Lower lobe of right lung (tissue), 2 donors: ENCODE measurements at regions not wholly inside any gene's neighbourhood (a gene's known extent, or its start where the extent isn't known, plus 50 kb on each side); places are given as distances from the start of the nearest gene placed in this dataset.

ENCODE experiments used
- ATAC-seq, 2 donors: fragments of 200-7000 bp; cut with Tn5 transposase; one replicate each; pipeline ENCODE4 v1.9.1; 2020 to 2022; ENCODE audit warnings: mild to moderate bottlenecking in 2 of 2, moderate library complexity in 2 of 2
- DNase-seq: peaks from one replicate; pipeline ENCODE4 v3.0.0-alpha.2; 2020
- H3K27ac ChIP-seq: fragments of 200-600 bp; one replicate; pipeline ENCODE4 v1.8.0; 2022
- H3K27me3 ChIP-seq: fragments of 200-600 bp; one replicate; pipeline ENCODE4 v1.8.0; 2022; ENCODE audit warnings: low read depth
- H3K36me3 ChIP-seq: fragments of 200-600 bp; one replicate; pipeline ENCODE4 v1.8.0; 2022; ENCODE audit warnings: mild to moderate bottlenecking
- H3K4me1 ChIP-seq: fragments of 200-600 bp; one replicate; pipeline ENCODE4 v1.8.0; 2022
- H3K4me3 ChIP-seq: fragments of 200-600 bp; one replicate; pipeline ENCODE4 v1.8.0; 2022; ENCODE audit warnings: mild to moderate bottlenecking
- H3K9me3 ChIP-seq: fragments of 200-600 bp; one replicate; pipeline ENCODE4 v1.8.0; 2022
- intact Hi-C: fragments of 100-400 bp; cut with DNase I; formaldehyde crosslinking; loops from one replicate; pipeline ENCODE4 v1.11.0; 2022
- TF ChIP-seq, protein P1 (sequence below): fragments of 200-600 bp; IDR thresholded peaks from one replicate; pipeline ENCODE4 v1.8.0; 2022; ENCODE audit warnings: antibody characterized with exemption, mild to moderate bottlenecking
- donor health status: DM: no; HTN: yes; CAD: no; lungs with severe emphysema.

DNA sequence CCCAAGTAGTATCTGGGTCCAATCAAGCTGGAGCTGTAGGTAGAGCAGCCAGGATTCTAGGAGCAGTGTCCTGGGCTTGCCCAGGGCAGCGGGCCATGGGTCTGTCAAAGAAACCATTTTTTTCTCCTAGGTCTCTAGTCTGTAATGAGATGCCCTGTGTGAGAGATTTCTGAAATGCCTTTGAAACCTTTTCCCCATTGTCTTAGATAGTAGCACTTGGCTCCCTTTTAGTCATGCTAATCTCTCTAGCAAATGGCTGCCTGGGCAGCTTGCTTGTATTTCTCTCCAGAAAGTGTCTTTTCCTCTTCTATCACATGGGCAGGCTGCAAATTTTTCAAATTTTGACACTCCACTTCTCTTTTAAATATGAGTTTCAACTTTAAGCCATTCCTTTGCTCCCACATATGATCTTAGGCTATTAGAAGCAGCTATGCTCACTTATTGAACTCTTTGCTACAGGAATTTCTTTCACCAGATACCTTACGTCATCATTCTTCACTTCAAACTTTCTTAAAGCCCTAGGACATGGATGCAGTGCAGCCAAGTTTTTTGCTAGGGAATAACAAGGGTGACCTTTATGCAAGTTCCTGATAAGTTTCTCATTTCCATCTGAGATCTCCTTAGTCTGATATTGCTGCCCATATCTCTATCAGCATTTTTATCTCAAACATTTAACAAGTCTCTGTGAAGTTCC lies 890.2 kb upstream of the VRK2 start:
- Histone ChIP-seq H3K36me3 (no peaks in the 10 kb centered on the region), H3K27me3 (no peaks in the 10 kb centered on the region), H3K27ac (no peak overlapping the region), H3K9me3 (no peaks in the 10 kb centered on the region), H3K4me1 (no peaks in the 10 kb centered on the region), H3K4me3 (no peak overlapping the region)
- no peak for DNase-seq
- TF ChIP-seq, protein P1, sequence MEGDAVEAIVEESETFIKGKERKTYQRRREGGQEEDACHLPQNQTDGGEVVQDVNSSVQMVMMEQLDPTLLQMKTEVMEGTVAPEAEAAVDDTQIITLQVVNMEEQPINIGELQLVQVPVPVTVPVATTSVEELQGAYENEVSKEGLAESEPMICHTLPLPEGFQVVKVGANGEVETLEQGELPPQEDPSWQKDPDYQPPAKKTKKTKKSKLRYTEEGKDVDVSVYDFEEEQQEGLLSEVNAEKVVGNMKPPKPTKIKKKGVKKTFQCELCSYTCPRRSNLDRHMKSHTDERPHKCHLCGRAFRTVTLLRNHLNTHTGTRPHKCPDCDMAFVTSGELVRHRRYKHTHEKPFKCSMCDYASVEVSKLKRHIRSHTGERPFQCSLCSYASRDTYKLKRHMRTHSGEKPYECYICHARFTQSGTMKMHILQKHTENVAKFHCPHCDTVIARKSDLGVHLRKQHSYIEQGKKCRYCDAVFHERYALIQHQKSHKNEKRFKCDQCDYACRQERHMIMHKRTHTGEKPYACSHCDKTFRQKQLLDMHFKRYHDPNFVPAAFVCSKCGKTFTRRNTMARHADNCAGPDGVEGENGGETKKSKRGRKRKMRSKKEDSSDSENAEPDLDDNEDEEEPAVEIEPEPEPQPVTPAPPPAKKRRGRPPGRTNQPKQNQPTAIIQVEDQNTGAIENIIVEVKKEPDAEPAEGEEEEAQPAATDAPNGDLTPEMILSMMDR, result no peak
- intact Hi-C loops, result no loop called here
- ATAC-seq, result no peak

DNA sequence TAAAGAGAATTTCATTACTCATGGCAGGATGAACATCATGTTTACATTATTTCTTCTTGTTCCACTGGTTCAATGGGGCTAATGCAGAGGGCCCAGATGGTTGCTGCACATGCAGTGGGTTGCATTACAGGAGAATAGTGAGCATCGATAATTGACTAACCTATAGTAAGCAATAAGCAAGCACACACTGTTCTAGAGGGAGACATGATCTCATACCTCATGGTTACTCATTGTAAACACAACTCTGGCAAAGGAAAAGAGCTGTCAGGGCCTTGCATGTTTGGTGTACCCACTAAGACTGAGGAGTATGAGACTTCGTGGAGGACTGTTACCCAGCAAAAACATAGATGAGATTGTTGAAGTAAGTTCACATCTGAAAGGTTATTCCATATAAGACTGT lies 885.6 kb upstream of the VRK2 start:
- no peaks in the 10 kb centered on the region for H3K27me3 ChIP-seq
- no peak overlapping the region for H3K27ac ChIP-seq
- no peaks in the 10 kb centered on the region for H3K36me3 ChIP-seq
- no peaks in the 10 kb centered on the region for H3K4me1 ChIP-seq
- TF ChIP-seq, protein P1, result no peak
- intact Hi-C loops, result no loop called here
- no peaks in the 10 kb centered on the region for H3K9me3 ChIP-seq
- ATAC-seq (no peak), DNase-seq (no peak)
- no peak overlapping the region for H3K4me3 ChIP-seq

DNA sequence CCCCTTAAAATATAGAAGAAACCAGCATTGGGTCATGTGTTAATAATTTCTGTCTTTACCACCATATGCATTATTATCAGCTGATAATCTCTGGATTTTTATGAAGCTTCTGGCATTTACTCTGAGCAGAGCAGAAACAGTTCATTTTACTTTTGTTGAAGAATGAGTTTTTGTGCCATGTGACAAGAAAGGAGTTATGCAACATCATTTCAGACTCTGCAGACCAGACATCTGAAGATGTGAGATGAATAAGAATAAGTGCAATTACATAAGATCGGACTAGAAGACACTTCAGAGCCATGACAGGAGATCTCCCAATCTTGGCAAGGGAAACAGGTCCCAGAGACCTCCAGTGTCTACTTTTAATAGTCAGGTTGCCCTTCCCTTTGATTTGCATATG lies 869.4 kb upstream of the VRK2 start:
- intact Hi-C loops, result no loop called here
- no peaks in the 10 kb centered on the region for H3K9me3 ChIP-seq

DNA sequence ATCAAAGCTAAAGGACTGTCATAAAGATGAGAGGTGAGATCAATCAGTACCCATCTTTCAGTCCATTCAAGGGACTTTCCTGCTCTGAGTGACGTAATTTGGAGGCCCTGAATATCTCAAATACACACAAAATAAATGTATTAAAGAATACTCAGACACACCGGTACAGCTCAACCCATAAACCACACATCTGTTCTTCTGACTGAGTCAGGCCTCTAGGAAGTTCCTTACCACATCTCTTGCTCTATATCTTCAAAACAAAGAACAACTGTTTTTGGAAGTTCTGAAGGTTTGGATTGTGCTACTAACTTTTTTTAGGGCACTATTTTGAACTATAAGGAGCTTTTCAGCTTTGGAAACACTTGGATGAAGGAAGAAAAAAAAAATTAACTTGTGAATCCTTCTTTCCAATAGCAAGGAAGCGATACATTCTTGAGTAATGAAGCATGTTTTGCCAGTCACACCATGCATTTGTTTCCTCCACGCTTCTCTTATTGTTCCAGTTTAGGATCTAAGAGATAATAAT lies 866.5 kb upstream of the VRK2 start:
- ATAC-seq (no peak), DNase-seq (no peak)
- no peak overlapping the region for H3K4me3 ChIP-seq
- TF ChIP-seq, protein P1, result no peak
- no peaks in the 10 kb centered on the region for H3K4me1 ChIP-seq
- intact Hi-C loops, result no loop called here
- no peak overlapping the region for H3K27ac ChIP-seq
- H3K9me3 ChIP-seq, result no peaks in the 10 kb centered on the region
- no peaks in the 10 kb centered on the region for H3K36me3 ChIP-seq
- no peaks in the 10 kb centered on the region for H3K27me3 ChIP-seq

More for the DNA sequence above, 869.4 kb upstream of the VRK2 start:
- no peaks in the 10 kb centered on the region for H3K27me3 ChIP-seq
- TF ChIP-seq, protein P1, result no peak
- H3K4me3 ChIP-seq, result no peak overlapping the region
- no peaks in the 10 kb centered on the region for H3K4me1 ChIP-seq
- no peak for DNase-seq
- ATAC-seq, result no peak
- H3K36me3 ChIP-seq, result no peaks in the 10 kb centered on the region
- no peak overlapping the region for H3K27ac ChIP-seq

DNA sequence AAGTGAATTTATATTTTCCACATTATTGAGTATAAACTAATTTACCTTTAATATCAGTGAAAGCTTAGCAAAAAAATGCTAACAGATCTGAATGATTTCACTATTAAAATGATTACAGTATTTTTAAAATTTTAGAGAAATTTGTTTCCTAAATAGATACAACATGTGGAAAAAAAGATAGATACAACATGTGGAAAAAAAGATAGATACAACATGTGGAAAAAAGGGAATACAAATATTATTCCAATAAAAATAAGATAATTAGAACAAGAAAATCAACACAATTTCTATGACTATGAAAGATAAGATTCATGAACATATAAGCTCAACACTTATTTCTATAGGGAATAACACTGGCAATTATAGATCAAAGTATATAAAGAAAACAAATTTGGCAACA lies 865.9 kb upstream of the VRK2 start:
- ATAC-seq (no peak), DNase-seq (no peak)
- TF ChIP-seq, protein P1, result no peak
- Histone ChIP-seq H3K9me3 (no peaks in the 10 kb centered on the region), H3K4me1 (no peaks in the 10 kb centered on the region), H3K27me3 (no peaks in the 10 kb centered on the region), H3K27ac (no peak overlapping the region), H3K4me3 (no peak overlapping the region), H3K36me3 (no peaks in the 10 kb centered on the region)
- intact Hi-C loops, result no loop called here
